Transverse colon (tissue), 4 donors: ENCODE measurements at regions not wholly inside any gene's neighbourhood (a gene's known extent, or its start where the extent isn't known, plus 50 kb on each side); places are given as distances from the start of the nearest gene placed in this dataset.

Source experiments
- DNase-seq: peaks from one replicate; pipeline ENCODE4 v3.0.0-alpha.2; 2019
- H3K27ac ChIP-seq, 4 donors: fragments of 200-600 bp; sonication (generic); 2 replicates each; pipeline ENCODE4 v1.5.1; 2016 to 2018; ENCODE audit warnings: inconsistent platforms in 4 of 4
- H3K27me3 ChIP-seq: fragments of 200-600 bp; sonication (generic); 2 replicates; pipeline ENCODE4 v1.5.1; 2017; ENCODE audit warnings: inconsistent platforms
- H3K36me3 ChIP-seq, 4 donors: fragments of 200-600 bp; sonication (generic); 2 replicates each; pipeline ENCODE4 v1.5.1; 2017 to 2019; ENCODE audit warnings: inconsistent platforms in 4 of 4
- H3K4me1 ChIP-seq, 4 donors: fragments of 200-600 bp; sonication (generic); 2 replicates each; pipeline ENCODE4 v1.5.1; 2017 to 2020; ENCODE audit warnings: inconsistent platforms in 4 of 4
- H3K4me3 ChIP-seq, 4 donors: fragments of 200-600 bp; sonication (generic); 1 replicate in 1 of 4; 2 replicates in 3 of 4; pipeline versions ENCODE4 v1.5.1 to v1.6.1; 2017 to 2019; ENCODE audit warnings: inconsistent platforms in 4 of 4
- H3K9me3 ChIP-seq, 2 donors: fragments of 200-600 bp; sonication (generic); 2 replicates each; pipeline ENCODE4 v1.5.1; 2017 to 2019; ENCODE audit warnings: inconsistent platforms in 2 of 2
- CTCF ChIP-seq, 5 experiments: fragments of 200-600 bp in 3 of 5; fragments of 450-650 bp in 2 of 5; sonication (generic) in 3 of 5; IDR thresholded peaks; 1 replicate in 2 of 5; 2 replicates in 3 of 5; pipeline ENCODE4 v1.5.1; 2016 to 2017; ENCODE audit warnings: antibody characterized with exemption in 5 of 5, inconsistent platforms in 3 of 5, mild to moderate bottlenecking in 2 of 5, moderate library complexity in 1 of 5
- EP300 ChIP-seq: sonication (generic); formaldehyde crosslinking; IDR thresholded peaks from one replicate; pipeline ENCODE4 v1.6.1; 2017; ENCODE audit warnings: antibody characterized with exemption, low read depth
- POLR2A ChIP-seq: fragments of 450-650 bp; IDR thresholded peaks from one replicate; pipeline ENCODE4 v1.6.1; 2016; ENCODE audit warnings: antibody characterized with exemption, mild to moderate bottlenecking, moderate library complexity
- POLR2AphosphoS5 ChIP-seq, 3 donors: sonication (generic); formaldehyde crosslinking; IDR thresholded peaks; one replicate each; pipeline ENCODE4 v1.6.1; 2016; ENCODE audit warnings: antibody characterized with exemption in 3 of 3
- WGBS, 2 donors: methylation state at CpG; one replicate each; pipeline ENCODE4 v1.1.5; 2018; ENCODE audit warnings: low coverage in 1 of 2; 5-methylcytosine and 5-hydroxymethylcytosine counted together
- in situ Hi-C, 4 donors: fragments of 200-750 bp; cut with MboI; loops; one replicate each; pipeline versions ENCODE4 v1.15.0 to v1.15.1; 2017; ENCODE audit warnings: low sequenced_read_pairs in 3 of 4, low pct_ligation_motif_present in 1 of 4, low pct_unique_long_range_greater_than_20kb in 1 of 4
- intact Hi-C: fragments of 100-400 bp; cut with DNase I; formaldehyde crosslinking; loops from one replicate; pipeline ENCODE4 v1.15.1; 2023; ENCODE audit warnings: low total_unique reads

- peaks cover 10 to 15% of the 10 kb centered on the region in 2 donors for H3K9me3 ChIP-seq
- no peaks in the 10 kb centered on the region for H3K4me1 ChIP-seq
- TF ChIP-seq EP300 (no peak), CTCF (IDR thresholded peaks at IDR 0.05) (no peak), POLR2AphosphoS5 (IDR thresholded peaks at IDR 0.05) (no peak), POLR2A (no peak)
- 70 to 76% methylated on average over 4 of the region's 4 CpGs for WGBS, 2 donors
- H3K4me3 ChIP-seq = no peak overlapping the region
- no peak overlapping the region for H3K27ac ChIP-seq
- no peak for DNase-seq
- no peaks in the 10 kb centered on the region for H3K27me3 ChIP-seq
- no peaks in the 10 kb centered on the region for H3K36me3 ChIP-seq
- intact Hi-C loops (no loop called here), in situ Hi-C loops (no loop called here)
Measured at GRCh38 chr3:175916191-175916934, 1057.2 kb downstream of the NAALADL2 start.

- no peaks in the 10 kb centered on the region for H3K27me3 ChIP-seq
- intact Hi-C loops = no loop called here
- no peak for DNase-seq
- no peak for TF ChIP-seq EP300
- TF ChIP-seq POLR2A = no peak
- TF ChIP-seq POLR2AphosphoS5 (IDR thresholded peaks at IDR 0.05) = no peak
- TF ChIP-seq CTCF (IDR thresholded peaks at IDR 0.05) = no peak
- peaks cover 10% of the 10 kb centered on the region in 2 donors for H3K9me3 ChIP-seq
- H3K4me3 ChIP-seq = no peak overlapping the region
- in situ Hi-C loops = no loop called here
- no peak overlapping the region for H3K27ac ChIP-seq
- no peaks in the 10 kb centered on the region for H3K4me1 ChIP-seq
- H3K36me3 ChIP-seq = no peaks in the 10 kb centered on the region
Measured at GRCh38 chr3:175914785-175915184, 1055.7 kb downstream of the NAALADL2 start.

- H3K27me3 ChIP-seq = no peaks in the 10 kb centered on the region
- no peak for DNase-seq
- H3K4me1 ChIP-seq = no peaks in the 10 kb centered on the region
- no peak overlapping the region for H3K4me3 ChIP-seq
- in situ Hi-C loops (no loop called here), intact Hi-C loops (no loop called here)
- 63 to 66% methylated on average over 3 of the region's 3 CpGs for WGBS, 2 donors
- H3K36me3 ChIP-seq = no peaks in the 10 kb centered on the region
- H3K9me3 ChIP-seq = peaks cover 0 to 1% of the 10 kb centered on the region in 2 donors
- TF ChIP-seq EP300 (no peak), POLR2AphosphoS5 (IDR thresholded peaks at IDR 0.05) (no peak), POLR2A (no peak), CTCF (IDR thresholded peaks at IDR 0.05) (no peak)
- H3K27ac ChIP-seq = no peak overlapping the region
Measured at GRCh38 chr3:175913286-175913685, 1054.2 kb downstream of the NAALADL2 start.

GRCh38 chr3:175911937-175912336, 1052.8 kb downstream of the NAALADL2 start:
- no peak overlapping the region for H3K4me3 ChIP-seq
- in situ Hi-C loops = no loop called here
- no peaks in the 10 kb centered on the region for H3K9me3 ChIP-seq
- intact Hi-C loops = no loop called here
- WGBS, 2 donors = 57 to 67% methylated on average over 1 of the region's 1 CpG
- no peak overlapping the region for H3K27ac ChIP-seq
- DNase-seq = no peak
- H3K27me3 ChIP-seq = no peaks in the 10 kb centered on the region
- H3K36me3 ChIP-seq = no peaks in the 10 kb centered on the region
- TF ChIP-seq CTCF (IDR thresholded peaks at IDR 0.05) (no peak), POLR2A (no peak), POLR2AphosphoS5 (IDR thresholded peaks at IDR 0.05) (no peak), EP300 (no peak)
- H3K4me1 ChIP-seq = no peaks in the 10 kb centered on the region
